ENCODE measurements at regions not wholly inside any gene's neighbourhood (a gene's known extent, or its start where the extent isn't known, plus 50 kb on each side); places are given as distances from the start of the nearest gene placed in this dataset.
"Not testable (repeated sequence)": the region's sequence is repeated elsewhere in the genome, so short reads cannot be mapped to it uniquely, and the experiment has no call there.

- no peak for DNase-seq (ENCODE audit: low spot score)
Observed at GRCh38 chr10:15428681-15429080, 57.6 kb upstream of the FAM171A1 start.

- peak; percentile 76 for DNase-seq (ENCODE audit: low spot score)
Observed at GRCh38 chr10:15427843-15428414, 56.8 kb upstream of the FAM171A1 start.

GRCh38 chr10:15426558-15426957, 55.5 kb upstream of the FAM171A1 start:
- DNase-seq (ENCODE audit: low spot score), result no peak

DNA sequence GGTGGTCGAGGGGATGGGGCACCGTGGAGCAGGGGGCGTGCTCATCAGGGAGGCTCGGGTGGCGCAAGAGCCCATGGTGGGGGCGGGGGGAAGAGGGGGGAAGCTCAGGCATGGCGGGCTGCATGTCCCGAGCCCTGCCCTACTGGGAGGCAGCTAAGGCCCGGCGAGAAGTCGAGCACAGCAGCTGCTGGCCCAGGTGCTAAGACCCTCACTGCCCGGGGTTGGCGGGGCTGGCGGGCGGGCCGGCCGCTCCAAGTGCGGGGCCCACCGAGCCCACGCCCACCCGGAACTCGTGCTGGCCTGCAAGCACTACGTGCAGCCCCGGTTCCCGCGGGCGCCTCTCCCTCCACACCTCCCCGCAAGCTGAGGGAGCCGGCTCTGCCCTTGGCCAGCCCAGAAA, 55.0 kb upstream of the FAM171A1 start:
- no peak for DNase-seq (ENCODE audit: low spot score)

- not testable (repeated sequence) for DNase-seq (ENCODE audit: low spot score)
Observed at GRCh38 chr10:15421875-15422274, 50.8 kb upstream of the FAM171A1 start.

Measured in Ammon's horn (tissue), 1 donor.